HFFc6 (cell line): ENCODE measurements at regions not wholly inside any gene's neighbourhood (a gene's known extent, or its start where the extent isn't known, plus 50 kb on each side); places are given as distances from the start of the nearest gene placed in this dataset.

Source experiments
- DNase-seq: peaks from one replicate; pipeline ENCODE4 v3.0.0-alpha.2; 2018
- H3K27ac Mint-ChIP-seq: 2 replicates; pipeline ENCODE4 v1.8.0; 2020; ENCODE audit warnings: mild to moderate bottlenecking, mixed read lengths
- H3K27me3 Mint-ChIP-seq: 2 replicates; pipeline ENCODE4 v1.8.0; 2021; ENCODE audit warnings: mild to moderate bottlenecking, moderate library complexity, mixed read lengths; ENCODE audit not compliant: insufficient read depth
- H3K36me3 Mint-ChIP-seq: 2 replicates; pipeline ENCODE4 v1.8.0; 2021; ENCODE audit warnings: low read depth, mixed read lengths
- H3K4me1 Mint-ChIP-seq: 2 replicates; pipeline ENCODE4 v1.8.0; 2020; ENCODE audit warnings: low read depth, mixed read lengths
- H3K4me3 Mint-ChIP-seq: 2 replicates; pipeline ENCODE4 v1.8.0; 2020; ENCODE audit warnings: mild to moderate bottlenecking, moderate library complexity, mixed read lengths
- H3K9me3 Mint-ChIP-seq: 2 replicates; pipeline ENCODE4 v1.8.0; 2020; ENCODE audit warnings: mild to moderate bottlenecking, mixed read lengths
- TF ChIP-seq, protein P1 (sequence below): fragments of 200-600 bp; sonication (generic); IDR thresholded peaks from 2 replicates; pipeline ENCODE4 v1.5.0; 2021; ENCODE audit warnings: antibody characterized with exemption, mild to moderate bottlenecking

DNA sequence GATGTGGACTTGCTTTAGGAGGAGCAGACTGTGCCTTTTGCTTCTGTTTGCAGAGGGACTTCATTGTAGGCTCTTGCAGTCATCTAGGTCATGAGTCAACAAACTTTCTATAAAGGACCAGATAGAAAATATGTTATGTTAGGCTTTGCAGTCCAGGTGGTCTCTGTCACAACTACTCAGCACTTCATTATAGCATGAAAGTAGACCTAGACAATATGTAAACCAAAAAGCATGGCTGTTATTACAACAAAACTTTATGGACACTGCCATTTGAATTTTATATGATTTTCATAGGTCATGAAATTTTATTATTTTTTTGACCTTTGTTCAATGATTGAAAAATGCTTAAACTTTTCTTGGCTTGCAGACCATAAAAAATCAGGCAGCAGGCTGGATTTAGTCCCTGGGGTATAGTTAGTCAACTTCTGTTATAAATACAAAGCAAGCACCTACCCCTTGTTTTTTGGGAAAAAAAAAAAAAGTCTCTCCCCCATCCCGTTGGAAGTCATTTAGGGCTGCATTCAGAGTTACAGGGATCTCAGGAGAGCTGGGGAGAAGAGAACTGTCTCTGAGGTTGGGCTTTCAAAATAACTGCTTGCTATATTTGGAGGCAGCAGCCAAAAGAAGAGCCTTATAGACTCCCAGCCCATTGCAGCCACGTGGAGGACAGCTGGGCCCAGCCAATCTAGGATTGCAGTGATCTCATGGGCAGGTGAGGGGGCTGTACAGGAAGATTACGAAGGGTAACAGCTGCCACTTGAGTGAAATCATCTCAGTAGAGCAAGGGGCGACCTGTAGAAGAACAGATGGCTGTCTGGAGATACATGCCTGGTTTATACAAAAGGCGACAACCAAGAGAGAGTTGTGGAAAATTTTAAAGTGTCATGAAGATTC lies 136.6 kb upstream of the TNC start:
- H3K27me3 Mint-ChIP-seq = no peaks in the 10 kb centered on the region

DNA sequence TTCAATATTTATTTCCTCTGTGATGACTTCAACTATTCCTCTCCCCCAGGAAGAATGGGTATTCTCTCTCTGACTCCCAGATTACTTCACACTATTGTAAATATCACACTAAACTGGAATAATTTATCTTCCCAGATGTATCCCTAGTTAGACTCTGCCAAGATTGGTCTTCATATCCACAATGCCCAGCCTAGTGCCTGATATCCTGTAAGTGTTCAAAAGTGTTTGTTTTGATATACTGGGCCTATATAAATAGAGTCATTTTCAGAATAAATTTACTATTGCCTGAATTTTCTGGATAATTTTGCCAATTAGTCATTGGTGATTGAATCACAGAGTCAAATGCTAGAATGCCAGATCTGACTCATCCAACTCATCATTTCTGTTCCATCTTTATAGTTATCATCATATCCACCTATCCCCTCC lies 143.7 kb upstream of the TNC start:
- H3K36me3 Mint-ChIP-seq = no peaks in the 10 kb centered on the region

More for the DNA sequence above, 136.6 kb upstream of the TNC start:
- DNase-seq = no peak
- H3K4me3 Mint-ChIP-seq = no peak overlapping the region
- no peaks in the 10 kb centered on the region for H3K9me3 Mint-ChIP-seq
- no peaks in the 10 kb centered on the region for H3K36me3 Mint-ChIP-seq
- peaks cover 24% of the 10 kb centered on the region for H3K4me1 Mint-ChIP-seq
- H3K27ac Mint-ChIP-seq = no peak overlapping the region
- TF ChIP-seq, protein P1, sequence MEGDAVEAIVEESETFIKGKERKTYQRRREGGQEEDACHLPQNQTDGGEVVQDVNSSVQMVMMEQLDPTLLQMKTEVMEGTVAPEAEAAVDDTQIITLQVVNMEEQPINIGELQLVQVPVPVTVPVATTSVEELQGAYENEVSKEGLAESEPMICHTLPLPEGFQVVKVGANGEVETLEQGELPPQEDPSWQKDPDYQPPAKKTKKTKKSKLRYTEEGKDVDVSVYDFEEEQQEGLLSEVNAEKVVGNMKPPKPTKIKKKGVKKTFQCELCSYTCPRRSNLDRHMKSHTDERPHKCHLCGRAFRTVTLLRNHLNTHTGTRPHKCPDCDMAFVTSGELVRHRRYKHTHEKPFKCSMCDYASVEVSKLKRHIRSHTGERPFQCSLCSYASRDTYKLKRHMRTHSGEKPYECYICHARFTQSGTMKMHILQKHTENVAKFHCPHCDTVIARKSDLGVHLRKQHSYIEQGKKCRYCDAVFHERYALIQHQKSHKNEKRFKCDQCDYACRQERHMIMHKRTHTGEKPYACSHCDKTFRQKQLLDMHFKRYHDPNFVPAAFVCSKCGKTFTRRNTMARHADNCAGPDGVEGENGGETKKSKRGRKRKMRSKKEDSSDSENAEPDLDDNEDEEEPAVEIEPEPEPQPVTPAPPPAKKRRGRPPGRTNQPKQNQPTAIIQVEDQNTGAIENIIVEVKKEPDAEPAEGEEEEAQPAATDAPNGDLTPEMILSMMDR = no peak

DNA sequence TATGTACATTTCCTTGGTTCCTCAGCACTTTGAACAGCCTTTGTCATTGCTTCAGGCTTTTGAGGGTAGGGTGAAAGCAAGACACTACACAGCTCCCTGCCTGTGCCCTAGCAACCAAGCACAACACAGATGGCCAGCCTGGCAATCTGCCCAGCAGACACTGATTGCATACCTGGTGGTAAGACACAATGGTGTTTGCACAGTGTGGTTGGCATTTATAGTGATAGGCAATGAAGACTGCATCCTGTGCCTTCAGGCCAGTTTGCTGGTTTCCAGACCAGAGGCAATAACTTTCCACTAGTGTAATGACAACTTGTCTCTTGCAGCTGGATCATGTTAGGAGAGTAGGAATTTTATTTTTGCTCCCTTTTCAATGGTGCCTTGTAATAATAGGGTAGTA lies 144.5 kb upstream of the TNC start:
- Mint-ChIP-seq H3K4me1 (peaks cover 60% of the 10 kb centered on the region), H3K36me3 (no peaks in the 10 kb centered on the region), H3K9me3 (no peaks in the 10 kb centered on the region), H3K27ac (peak overlapping the region; percentile 84), H3K4me3 (no peak overlapping the region), H3K27me3 (no peaks in the 10 kb centered on the region; the same call in 1 of the 2 replicates)
- TF ChIP-seq, protein P1 = no peak
- DNase-seq = peak; percentile 93

More for the DNA sequence above, 143.7 kb upstream of the TNC start:
- no peaks in the 10 kb centered on the region for H3K9me3 Mint-ChIP-seq
- H3K4me1 Mint-ChIP-seq = peaks cover 58% of the 10 kb centered on the region
- no peaks in the 10 kb centered on the region; the same call in 1 of the 2 replicates for H3K27me3 Mint-ChIP-seq
- TF ChIP-seq, protein P1 = no peak
- peak overlapping the region; percentile 84 for H3K27ac Mint-ChIP-seq
- peak; percentile 48 for DNase-seq
- no peak overlapping the region for H3K4me3 Mint-ChIP-seq

DNA sequence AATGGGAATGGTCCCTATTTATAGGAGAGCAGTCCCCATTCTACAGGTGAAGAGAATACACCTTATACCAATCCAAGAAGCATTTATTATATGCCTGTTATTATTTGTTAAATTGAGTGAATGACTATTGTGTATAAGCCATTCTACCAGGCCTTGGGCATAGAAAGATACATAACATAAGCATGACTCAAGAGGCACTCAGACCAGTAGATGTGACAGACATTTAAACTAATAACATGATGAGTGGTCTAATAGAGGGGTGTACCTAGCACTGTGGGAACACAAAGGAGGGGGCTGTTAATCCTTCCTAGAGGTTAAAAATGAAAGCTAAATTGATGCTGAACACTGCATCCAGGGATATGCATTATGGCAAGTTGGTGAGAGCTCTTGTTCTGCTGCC lies 145.0 kb upstream of the TNC start:
- no peak overlapping the region for H3K4me3 Mint-ChIP-seq
- peaks cover 60% of the 10 kb centered on the region for H3K4me1 Mint-ChIP-seq
- TF ChIP-seq, protein P1 = no peak
- H3K36me3 Mint-ChIP-seq = no peaks in the 10 kb centered on the region
- DNase-seq = peak; percentile 45
- no peaks in the 10 kb centered on the region for H3K9me3 Mint-ChIP-seq
- peak overlapping the region; percentile 84 for H3K27ac Mint-ChIP-seq
- H3K27me3 Mint-ChIP-seq = no peaks in the 10 kb centered on the region; the same call in 1 of the 2 replicates

DNA sequence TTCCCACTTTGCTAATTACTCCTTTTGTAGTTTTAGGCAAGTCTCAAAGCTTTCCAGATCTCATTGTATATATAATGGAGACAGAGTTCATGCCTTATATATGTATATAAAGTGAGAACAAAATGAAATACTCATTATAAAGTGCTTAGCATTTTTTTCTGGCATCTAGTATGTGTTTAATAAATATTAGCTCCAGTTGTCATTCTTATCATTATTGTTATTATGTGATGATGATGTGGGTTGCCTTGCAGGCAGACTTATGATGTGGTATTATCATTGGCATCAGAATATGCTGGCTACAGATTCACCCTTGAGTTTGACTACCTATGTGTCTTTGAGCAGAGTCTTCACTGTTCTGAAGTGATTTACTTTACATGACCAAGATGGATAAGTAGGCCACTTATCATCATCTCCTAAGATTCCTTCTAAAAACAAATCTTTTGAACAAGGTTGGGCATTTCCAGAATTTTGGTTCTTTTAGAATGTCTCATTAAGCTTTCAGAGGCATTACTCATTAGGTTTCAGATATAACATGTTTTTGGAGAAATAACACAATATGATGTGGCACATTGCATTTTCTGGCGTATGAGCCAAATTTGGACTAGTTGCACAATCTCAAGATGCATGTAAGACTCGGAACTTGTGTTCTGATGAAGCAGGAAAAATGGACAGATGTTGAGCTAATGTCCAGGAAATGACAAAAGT lies 145.6 kb upstream of the TNC start:
- TF ChIP-seq, protein P1 = no peak
- Mint-ChIP-seq H3K27me3 (no peaks in the 10 kb centered on the region; the same call in 1 of the 2 replicates), H3K4me1 (peaks cover 60% of the 10 kb centered on the region), H3K27ac (peak overlapping the region; percentile 23), H3K9me3 (no peaks in the 10 kb centered on the region), H3K4me3 (peak overlapping the region; percentile 29), H3K36me3 (no peaks in the 10 kb centered on the region)
- DNase-seq = peak; percentile 48
